ENCODE measurements at regions not wholly inside any gene's neighbourhood (a gene's known extent, or its start where the extent isn't known, plus 50 kb on each side); places are given as distances from the start of the nearest gene placed in this dataset.

- no peaks in the 10 kb centered on the region for H4K20me1 ChIP-seq (ENCODE audit: insufficient read depth, low read length)
- no peak overlapping the region for H3K4me3 ChIP-seq (ENCODE audit: insufficient read depth, low read depth, low read length)
- H2BK120ac ChIP-seq (ENCODE audit: low read depth, low read length): no peak overlapping the region
- H3K4me2 ChIP-seq (ENCODE audit: low read depth, low read length): no peak overlapping the region
- ChIA-PET CTCF (no interaction called here), POLR2A (ENCODE audit: unreplicated experiment) (no interaction called here)
- BruUV-seq (replicated peaks): no TSS peak
- no peak overlapping the region for H2BK20ac ChIP-seq (ENCODE audit: low read depth, low read length)
- no peak overlapping the region for H3K56ac ChIP-seq (ENCODE audit: extremely low read depth, insufficient read depth, low read length)
- no peak overlapping the region for H2BK5ac ChIP-seq (ENCODE audit: low read depth, low read length, poor library complexity, severe bottlenecking)
- intact Hi-C loops (cut with micrococcal nuclease) (no loop called here), in situ Hi-C loops (cut with MboI; ENCODE audit: low sequenced_read_pairs) (no loop called here), dilution Hi-C loops (cut with HindIII; ENCODE audit: low sequenced_read_pairs, unreplicated experiment) (no loop called here)
- H4K8ac ChIP-seq (ENCODE audit: low read depth in 2 of 2, low read length in 2 of 2): no peak overlapping the region
- no peak overlapping the region for H3K14ac ChIP-seq (replicated peaks; ENCODE audit: low read depth, low read length)
- no peak overlapping the region for H3K23ac ChIP-seq (ENCODE audit: low read depth, low read length)
- no peak overlapping the region for H4K5ac ChIP-seq (ENCODE audit: low read depth, low read length)
- H3K18ac ChIP-seq (ENCODE audit: low read depth, low read length): no peak overlapping the region
- H3K9me3 ChIP-seq (ENCODE audit: control insufficient read depth, insufficient read depth, low read length): peaks cover 5% of the 10 kb centered on the region; the same call in 1 of the 2 replicates
- DNase-seq: no peak
- H3K9ac ChIP-seq (ENCODE audit: low read depth, low read length): no peak overlapping the region
- H3K27ac ChIP-seq (ENCODE audit: insufficient read depth, low read length): no peak overlapping the region
- TF ChIP-seq POLR2A (IDR thresholded peaks at IDR 0.05; ENCODE audit: low read depth, low read length) (no peak), FOS (IDR thresholded peaks at IDR 0.05; ENCODE audit: low read depth, low read length) (no peak), ELK1 (IDR thresholded peaks at IDR 0.05; ENCODE audit: borderline replicate concordance, low read depth, low read length) (no peak), SMC3 (IDR thresholded peaks at IDR 0.05; ENCODE audit: low read depth, low read length) (no peak), CEBPB (IDR thresholded peaks at IDR 0.05; ENCODE audit: low read depth, low read length) (no peak), CHD1 (IDR thresholded peaks at IDR 0.05; ENCODE audit: low read depth, low read length) (no peak), MXI1 (IDR thresholded peaks at IDR 0.05; ENCODE audit: borderline replicate concordance, low read depth, low read length) (no peak), CTCF (conservative IDR thresholded peaks at IDR 0.05; ENCODE audit: low read depth, low read length) (no peak), RFX5 (IDR thresholded peaks at IDR 0.05; ENCODE audit: low read depth, low read length) (no peak), RCOR1 (IDR thresholded peaks at IDR 0.05; ENCODE audit: insufficient replicate concordance, low read length) (no peak), RAD21 (IDR thresholded peaks at IDR 0.05; ENCODE audit: low read length) (no peak)
- H3K36me3 ChIP-seq (ENCODE audit: control insufficient read depth, insufficient read depth, low read length): no peaks in the 10 kb centered on the region
- H3K4ac ChIP-seq (ENCODE audit: low read depth, low read length): no peak overlapping the region
- no peaks in the 10 kb centered on the region for H3K79me1 ChIP-seq (ENCODE audit: low read depth in 1 of 2, low read length in 2 of 2)
- H4K91ac ChIP-seq (ENCODE audit: insufficient read depth, low read depth, low read length): no peak overlapping the region
- H2AK9ac ChIP-seq (replicated peaks; ENCODE audit: low read depth, low read length, poor library complexity): no peak overlapping the region
- no peaks in the 10 kb centered on the region for H3K27me3 ChIP-seq (ENCODE audit: control insufficient read depth, insufficient read depth, low read length)
- H2BK15ac ChIP-seq (ENCODE audit: low read depth, low read length): no peak overlapping the region
- no peaks in the 10 kb centered on the region for H3K4me1 ChIP-seq (ENCODE audit: control insufficient read depth, insufficient read depth, low read length)
- no peak overlapping the region for H2AK5ac ChIP-seq (ENCODE audit: low read depth, low read length)
- no peak for ATAC-seq (ENCODE audit: low read depth)
- H3K9me1 ChIP-seq (ENCODE audit: insufficient read depth, low read length): no peaks in the 10 kb centered on the region
- no peak overlapping the region for H2AFZ ChIP-seq (replicated peaks; ENCODE audit: low read length, poor library complexity)
Measured at GRCh38 chr21:40950970-40951369, 104.0 kb upstream of the DSCAM start.
